ENCODE measurements at regions not wholly inside any gene's neighbourhood (a gene's known extent, or its start where the extent isn't known, plus 50 kb on each side); places are given as distances from the start of the nearest gene placed in this dataset.

- Mint-ChIP-seq H3K4me1 (ENCODE audit: low read depth) (peaks cover 6% of the 10 kb centered on the region), H3K27me3 (peaks cover 4% of the 10 kb centered on the region), H3K4me3 (no peak overlapping the region), H3K27ac (no peak overlapping the region), H3K36me3 (ENCODE audit: low read depth) (no peaks in the 10 kb centered on the region), H3K9me3 (no peaks in the 10 kb centered on the region)
Observed at GRCh38 chr5:62692946-62693713, 114.5 kb downstream of the LRRC70 start.

- H3K27ac Mint-ChIP-seq: no peak overlapping the region
- peaks cover 4% of the 10 kb centered on the region for H3K27me3 Mint-ChIP-seq
- H3K36me3 Mint-ChIP-seq (ENCODE audit: low read depth): no peaks in the 10 kb centered on the region
- H3K9me3 Mint-ChIP-seq: no peaks in the 10 kb centered on the region
- no peak overlapping the region for H3K4me3 Mint-ChIP-seq
- peaks cover 6% of the 10 kb centered on the region for H3K4me1 Mint-ChIP-seq (ENCODE audit: low read depth)
Observed at GRCh38 chr5:62691946-62692345, 113.3 kb downstream of the LRRC70 start.

DNA sequence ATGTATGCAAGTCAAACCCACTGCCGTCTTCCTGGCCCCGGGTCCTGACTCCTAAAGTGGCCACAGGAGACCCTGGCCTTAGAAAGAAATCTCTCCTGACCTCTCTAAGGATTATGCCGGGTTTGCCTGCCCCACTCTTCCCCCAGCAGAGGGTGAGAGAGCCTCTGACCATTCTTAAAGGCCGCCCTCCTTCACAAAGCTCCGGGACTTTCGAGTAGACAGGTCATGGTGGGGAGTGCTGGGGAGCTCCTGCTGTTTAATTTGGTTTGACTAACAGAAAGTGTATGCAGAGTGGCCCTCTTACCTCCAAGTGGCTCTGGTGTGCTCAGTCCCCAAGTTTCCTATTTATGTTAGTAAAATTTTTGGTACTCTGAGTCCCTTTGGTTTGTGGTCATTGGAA, 111.8 kb downstream of the LRRC70 start:
- Mint-ChIP-seq H3K27me3 (no peaks in the 10 kb centered on the region), H3K4me3 (no peak overlapping the region), H3K36me3 (ENCODE audit: low read depth) (no peaks in the 10 kb centered on the region), H3K27ac (no peak overlapping the region), H3K9me3 (peaks cover 8% of the 10 kb centered on the region), H3K4me1 (ENCODE audit: low read depth) (peaks cover 6% of the 10 kb centered on the region)

DNA sequence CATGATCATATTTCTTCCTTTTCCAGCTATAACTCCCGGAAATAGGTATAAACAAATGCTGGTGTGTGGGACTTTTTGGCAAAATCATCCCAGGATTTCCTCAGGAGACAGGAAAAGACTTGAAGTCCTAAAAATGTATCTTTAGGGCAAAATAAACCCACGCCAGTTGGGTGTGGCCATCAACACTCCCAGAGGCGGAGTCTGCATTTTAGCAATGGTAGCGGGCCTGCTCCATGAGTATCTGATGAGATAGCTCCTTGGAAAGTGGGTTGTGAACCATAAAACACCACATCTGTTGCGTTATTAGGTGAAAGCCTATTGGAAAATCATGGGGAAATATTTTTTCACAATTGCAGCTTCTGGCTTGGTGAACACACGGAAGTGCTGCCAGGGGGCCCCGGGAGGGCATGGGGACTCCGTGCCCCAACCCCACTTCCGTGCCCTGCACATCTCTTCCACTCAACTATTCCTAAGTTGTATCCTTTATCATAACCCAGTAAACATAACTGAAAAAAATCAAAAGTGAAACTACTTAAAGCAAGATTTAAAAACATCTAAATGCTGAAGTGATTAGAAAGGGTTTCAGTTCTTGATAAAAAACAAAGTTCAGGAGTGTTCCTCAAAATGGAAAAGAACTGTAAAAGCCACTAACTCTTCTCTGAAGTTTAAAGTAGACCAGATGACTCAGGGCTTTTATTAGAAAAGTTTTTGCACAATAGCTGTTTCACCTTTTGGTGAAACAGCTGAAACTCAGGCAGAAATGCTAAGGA, 111.2 kb downstream of the LRRC70 start:
- Mint-ChIP-seq H3K36me3 (ENCODE audit: low read depth) (no peaks in the 10 kb centered on the region), H3K9me3 (peaks cover 8% of the 10 kb centered on the region), H3K27ac (peak overlapping the region; percentile 3), H3K4me3 (peak overlapping the region; percentile 30), H3K27me3 (no peaks in the 10 kb centered on the region), H3K4me1 (ENCODE audit: low read depth) (peaks cover 6% of the 10 kb centered on the region)

DNA sequence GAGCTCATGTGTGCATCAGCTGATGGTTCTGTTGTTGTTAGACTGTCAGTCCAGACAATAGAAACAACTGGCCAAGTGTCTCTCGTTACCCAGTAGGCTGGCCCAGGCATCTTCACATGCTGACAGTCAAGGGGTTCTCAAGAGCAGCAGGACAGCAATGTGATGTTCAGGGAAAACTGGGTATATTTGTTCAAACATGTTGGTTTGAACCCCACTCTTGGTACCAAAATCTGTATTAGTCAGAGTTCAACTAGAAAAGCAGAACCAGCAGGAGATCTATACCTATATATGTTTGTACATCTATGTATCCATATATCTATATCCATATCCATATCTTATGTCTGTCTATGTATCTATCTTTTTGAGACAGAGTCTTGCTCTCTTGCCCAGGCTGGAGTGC, 108.1 kb downstream of the LRRC70 start:
- Mint-ChIP-seq H3K27me3 (no peaks in the 10 kb centered on the region), H3K4me1 (ENCODE audit: low read depth) (peaks cover 6% of the 10 kb centered on the region), H3K36me3 (ENCODE audit: low read depth) (no peaks in the 10 kb centered on the region), H3K27ac (no peak overlapping the region), H3K9me3 (peaks cover 8% of the 10 kb centered on the region), H3K4me3 (no peak overlapping the region)

DNA sequence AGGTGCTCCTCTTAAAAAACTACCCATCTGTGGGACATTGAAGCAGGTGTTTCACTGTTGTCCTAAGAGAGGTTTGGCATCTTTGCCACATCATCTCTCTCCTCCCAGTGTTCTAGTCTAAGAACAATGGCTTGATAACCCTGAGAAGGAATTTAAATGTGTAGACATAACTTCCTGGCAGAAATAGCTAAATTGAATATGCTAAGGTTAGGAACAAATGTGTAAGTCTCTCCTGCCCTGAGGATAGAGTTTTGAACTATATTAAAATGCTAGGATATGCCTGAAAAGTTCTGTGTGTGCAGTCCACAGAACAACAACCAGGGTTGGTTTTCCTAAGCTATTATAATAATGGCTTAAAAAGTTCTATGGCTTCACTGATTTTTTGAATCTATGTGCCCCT, 106.6 kb downstream of the LRRC70 start:
- Mint-ChIP-seq H3K36me3 (ENCODE audit: low read depth) (no peaks in the 10 kb centered on the region), H3K4me1 (ENCODE audit: low read depth) (peaks cover 6% of the 10 kb centered on the region), H3K27me3 (no peaks in the 10 kb centered on the region), H3K27ac (no peak overlapping the region), H3K4me3 (no peak overlapping the region), H3K9me3 (peaks cover 8% of the 10 kb centered on the region)

- H3K27me3 Mint-ChIP-seq: no peaks in the 10 kb centered on the region
- no peak overlapping the region for H3K27ac Mint-ChIP-seq
- no peaks in the 10 kb centered on the region for H3K36me3 Mint-ChIP-seq (ENCODE audit: low read depth)
- peaks cover 8% of the 10 kb centered on the region for H3K9me3 Mint-ChIP-seq
- H3K4me1 Mint-ChIP-seq (ENCODE audit: low read depth): no peaks in the 10 kb centered on the region
- H3K4me3 Mint-ChIP-seq: no peak overlapping the region
Observed at GRCh38 chr5:62684310-62684709, 105.7 kb downstream of the LRRC70 start.

DNA sequence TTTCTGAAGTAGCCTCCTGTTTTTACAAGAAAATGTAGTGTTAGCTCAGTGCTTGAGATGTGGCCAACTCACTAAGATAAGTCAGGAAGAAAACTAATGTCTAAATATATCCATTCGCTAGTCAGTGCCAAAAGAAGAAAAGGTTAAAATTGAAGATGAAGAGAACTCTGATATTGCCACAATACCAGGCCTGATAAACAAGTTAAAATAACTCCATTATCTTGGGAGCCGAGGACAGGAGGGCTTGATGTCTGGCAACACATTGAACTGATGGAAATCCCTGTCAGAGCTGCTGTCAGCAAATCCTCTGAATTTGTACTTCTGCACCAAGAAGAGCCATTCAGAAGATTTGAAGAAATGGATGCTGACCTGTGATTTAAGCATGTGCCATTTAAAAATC, 103.4 kb downstream of the LRRC70 start:
- H3K4me1 Mint-ChIP-seq (ENCODE audit: low read depth): no peaks in the 10 kb centered on the region
- no peaks in the 10 kb centered on the region for H3K36me3 Mint-ChIP-seq (ENCODE audit: low read depth)
- no peaks in the 10 kb centered on the region for H3K27me3 Mint-ChIP-seq
- H3K27ac Mint-ChIP-seq: no peak overlapping the region
- H3K4me3 Mint-ChIP-seq: no peak overlapping the region
- H3K9me3 Mint-ChIP-seq: peaks cover 17% of the 10 kb centered on the region

GRCh38 chr5:62681117-62681850, 102.7 kb downstream of the LRRC70 start:
- H3K27me3 Mint-ChIP-seq: no peaks in the 10 kb centered on the region
- no peak overlapping the region for H3K4me3 Mint-ChIP-seq
- H3K36me3 Mint-ChIP-seq (ENCODE audit: low read depth): no peaks in the 10 kb centered on the region
- no peaks in the 10 kb centered on the region for H3K4me1 Mint-ChIP-seq (ENCODE audit: low read depth)
- no peak overlapping the region for H3K27ac Mint-ChIP-seq
- peaks cover 11% of the 10 kb centered on the region for H3K9me3 Mint-ChIP-seq

- Mint-ChIP-seq H3K27ac (no peak overlapping the region), H3K27me3 (no peaks in the 10 kb centered on the region), H3K9me3 (peaks cover 13% of the 10 kb centered on the region), H3K36me3 (ENCODE audit: low read depth) (no peaks in the 10 kb centered on the region), H3K4me3 (no peak overlapping the region), H3K4me1 (ENCODE audit: low read depth) (no peaks in the 10 kb centered on the region)
Observed at GRCh38 chr5:62680121-62680520, 101.5 kb downstream of the LRRC70 start.
